ENCODE measurements at regions not wholly inside any gene's neighbourhood (a gene's known extent, or its start where the extent isn't known, plus 50 kb on each side); places are given as distances from the start of the nearest gene placed in this dataset.

DNA sequence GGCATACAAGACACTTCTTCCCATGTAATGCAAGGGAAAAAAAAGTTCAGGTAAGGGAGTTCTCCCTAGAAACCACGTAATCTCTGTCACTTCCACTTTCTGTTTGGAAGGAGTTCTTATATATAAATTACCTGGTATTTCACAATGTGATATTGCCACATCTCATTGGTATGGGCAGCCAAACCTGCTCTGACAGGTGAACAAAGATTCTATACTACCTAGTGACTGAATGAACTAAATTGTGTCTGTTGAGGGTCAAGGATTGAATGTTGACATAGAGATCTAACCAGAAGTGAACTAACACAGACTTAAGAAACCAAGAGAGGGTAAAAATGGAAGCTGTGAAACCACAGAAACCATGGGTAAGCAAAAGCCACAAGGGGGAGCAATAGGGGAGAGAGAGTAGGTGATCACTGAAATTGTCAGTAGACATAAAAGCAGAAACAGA lies 161.3 kb downstream of the RPL10L start:
- no peak for TF ChIP-seq EZH2 (IDR thresholded peaks at IDR 0.05; ENCODE audit: insufficient read depth, poor library complexity, severe bottlenecking)
- no peak for TF ChIP-seq EZH2phosphoT487 (IDR thresholded peaks at IDR 0.05; ENCODE audit: insufficient read depth, low read depth)
